Stimulated activated CD8-positive, alpha-beta memory T cell treated with anti-CD3 and anti-CD28 coated beads, Interleukin-12 subunit alpha, Interleukin-12 subunit beta, amount 100 ng/mL, for 24 hours (primary cell): ENCODE measurements at regions not wholly inside any gene's neighbourhood (a gene's known extent, or its start where the extent isn't known, plus 50 kb on each side); places are given as distances from the start of the nearest gene placed in this dataset.

ENCODE experiments used
- DNase-seq: peaks from one replicate; pipeline ENCODE4 v3.0.0-alpha.2; 2020; ENCODE audit errors: extremely low read depth

DNA sequence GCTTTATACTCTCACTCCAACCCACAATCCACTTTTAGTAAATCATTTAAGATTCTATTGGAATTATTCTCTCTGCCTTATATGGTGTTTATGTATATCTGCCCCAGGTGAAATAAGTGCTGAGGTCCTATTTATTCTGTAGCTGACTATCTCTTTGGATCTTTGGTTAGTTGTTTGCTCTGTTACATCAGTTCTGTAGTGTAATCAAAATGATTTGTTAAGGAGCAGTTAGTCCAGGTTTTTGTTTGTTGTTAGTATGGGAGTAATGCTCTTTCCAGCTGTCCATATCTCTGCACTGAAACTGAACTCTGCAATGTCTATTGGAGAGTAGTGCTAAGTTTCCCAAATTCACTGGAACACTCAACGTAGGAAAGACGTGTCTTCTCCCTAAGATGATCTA, 615.8 kb downstream of the SNAPC1 start:
- DNase-seq: no peak

DNA sequence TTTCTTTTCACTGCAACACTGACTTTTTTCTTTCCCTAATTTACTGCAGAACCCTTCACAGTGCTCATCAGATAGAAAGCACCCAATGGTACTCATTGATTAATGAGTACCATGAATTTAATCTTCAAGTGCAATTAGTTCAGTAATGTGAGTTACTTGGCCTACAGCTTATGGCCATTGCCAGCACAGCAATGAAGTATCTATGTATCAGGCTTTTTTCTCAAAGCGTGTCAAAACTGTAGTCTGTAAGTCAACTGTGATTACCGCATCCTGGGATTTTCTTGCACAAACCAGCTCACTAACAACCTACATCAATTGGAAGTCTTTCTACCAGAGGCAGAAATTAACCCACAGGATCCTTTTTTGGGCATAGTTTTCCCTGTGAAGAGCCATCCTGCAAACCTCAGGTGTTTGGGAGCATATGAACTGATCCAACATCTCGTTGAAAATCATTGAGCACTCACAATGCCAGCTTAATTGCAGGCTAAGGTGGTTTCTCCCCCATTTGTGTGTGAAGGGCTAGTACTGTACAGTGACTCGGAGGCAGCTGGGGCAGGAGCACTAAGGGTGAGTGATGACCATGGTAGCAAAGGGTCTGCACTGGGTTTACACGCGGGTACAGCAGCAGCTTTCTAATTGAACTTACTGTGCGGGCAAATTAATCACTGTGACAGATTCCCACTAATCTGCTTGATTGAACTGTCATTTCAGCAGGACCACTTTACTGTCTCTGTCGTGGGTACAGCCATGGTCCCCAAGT, 619.3 kb downstream of the SNAPC1 start:
- no peak for DNase-seq

DNA sequence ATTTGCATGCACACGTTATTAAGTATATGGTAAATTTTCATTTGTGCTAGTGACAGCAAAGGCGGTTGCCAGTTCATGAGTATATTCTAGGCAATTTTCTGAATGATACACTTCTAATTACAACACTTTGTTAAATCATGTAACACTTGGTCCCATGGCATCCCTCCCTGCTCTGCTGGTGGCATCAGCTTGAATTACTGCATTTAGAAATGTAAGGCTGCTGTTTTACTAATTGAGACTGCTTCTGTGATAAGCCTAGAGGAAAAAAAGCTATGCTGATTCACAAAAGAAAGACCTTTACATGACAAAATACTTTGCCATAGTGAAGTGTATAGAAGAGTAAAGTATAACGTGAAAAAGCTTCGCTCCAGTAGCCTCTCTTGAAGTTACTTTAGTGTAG, 636.1 kb downstream of the KCNH5 start:
- no peak for DNase-seq

DNA sequence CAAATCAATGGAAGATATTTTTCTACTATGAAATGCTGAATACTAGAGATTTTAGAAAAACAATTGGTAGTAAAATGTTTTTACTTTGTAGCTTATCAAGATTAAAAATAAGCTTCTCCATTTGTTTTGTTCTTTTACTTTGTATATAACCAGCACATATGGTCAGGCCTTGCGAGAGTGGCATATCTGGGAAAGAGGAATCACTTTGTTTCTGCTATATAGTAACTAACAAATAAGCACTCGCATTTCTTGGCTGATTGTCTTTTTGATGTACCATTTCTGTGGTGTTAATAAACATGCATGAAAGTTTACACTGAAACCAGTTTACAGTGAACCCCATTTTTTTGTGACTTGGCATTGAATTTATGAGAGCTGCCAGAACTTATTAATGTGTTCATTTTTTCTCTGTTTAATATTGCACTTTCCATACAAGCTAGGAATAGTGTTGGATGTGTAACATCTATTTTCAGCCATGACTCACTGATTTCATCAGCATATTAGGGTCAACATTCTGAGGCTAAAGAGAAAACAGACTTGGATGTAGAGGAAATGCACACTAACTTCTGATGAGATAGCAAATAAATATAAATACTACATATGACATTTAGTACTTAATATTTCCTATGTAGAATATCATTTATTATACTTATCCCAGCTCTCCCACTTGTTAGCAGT, 635.5 kb downstream of the KCNH5 start:
- no peak for DNase-seq

DNA sequence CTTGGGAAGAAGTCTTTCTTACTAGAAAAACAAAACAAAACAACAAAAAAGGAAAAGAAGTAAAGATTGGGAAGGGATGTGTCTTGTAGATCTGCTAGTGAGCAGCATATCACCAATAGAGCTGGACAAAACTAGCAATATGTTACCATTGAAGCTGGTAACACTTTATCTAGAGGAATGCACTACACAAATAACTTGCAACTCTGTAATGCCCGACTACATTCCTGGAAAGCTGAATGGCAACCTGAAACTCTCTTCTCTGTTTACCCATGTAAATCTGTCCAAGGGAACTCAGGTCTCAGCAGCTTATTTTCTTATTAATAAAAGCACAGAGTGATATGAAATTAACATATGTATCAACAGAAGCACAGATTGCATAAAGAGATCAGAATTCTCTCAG, 624.4 kb downstream of the KCNH5 start:
- DNase-seq: no peak

DNA sequence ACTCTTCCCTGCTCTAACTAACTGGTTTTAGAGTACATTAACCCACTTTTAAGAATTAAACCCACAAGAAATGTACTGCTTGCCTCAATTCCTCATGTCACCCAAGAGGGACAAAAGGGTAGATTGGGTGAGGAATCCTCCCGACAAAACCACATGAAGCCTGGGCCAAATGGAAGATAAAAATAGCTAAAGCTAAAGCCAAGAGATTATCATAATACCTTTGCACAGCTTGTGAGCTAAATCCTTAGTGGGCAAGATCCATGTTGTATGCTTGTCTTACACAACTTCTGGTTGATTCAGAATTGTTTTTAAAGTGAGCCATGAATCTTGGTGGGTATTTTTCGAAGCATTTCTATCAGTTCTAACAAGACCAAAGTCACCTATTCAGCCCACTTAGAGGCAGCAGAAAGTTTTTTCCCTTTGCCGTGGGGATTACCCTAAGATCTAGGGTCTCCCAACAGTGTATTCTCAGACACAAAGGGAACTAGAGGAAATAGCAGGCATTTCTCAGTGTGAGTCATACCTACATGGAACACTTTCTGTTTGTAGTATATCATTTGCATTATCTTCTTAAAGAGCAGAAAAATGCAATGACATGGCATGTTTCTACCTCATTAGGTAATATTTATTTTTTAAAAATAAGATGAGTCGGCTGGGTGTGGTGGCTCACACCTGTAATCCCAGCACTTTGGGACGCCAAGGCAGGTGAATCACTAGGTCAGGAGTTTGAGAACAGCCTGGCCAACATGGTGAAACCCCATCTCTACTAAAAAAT, 616.6 kb downstream of the KCNH5 start:
- DNase-seq: no peak

DNA sequence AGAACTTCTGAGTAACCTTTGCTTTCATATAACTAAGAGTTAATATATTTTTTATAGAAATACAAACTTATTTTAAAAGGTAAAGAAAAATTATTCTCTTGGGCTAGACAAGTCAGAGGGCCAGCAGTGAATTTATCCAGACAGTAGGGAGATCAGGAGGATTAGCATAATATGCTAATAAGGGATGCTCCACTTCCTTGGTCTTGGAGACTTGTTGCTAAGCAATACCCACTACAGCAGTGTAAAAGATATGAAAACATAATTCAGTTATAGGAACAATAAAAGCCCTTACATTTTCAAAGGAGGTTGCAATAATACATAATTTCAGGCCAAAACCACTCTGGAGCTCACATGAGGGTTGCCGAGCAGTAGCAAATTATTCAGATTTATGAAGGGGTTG, 615.6 kb downstream of the KCNH5 start:
- DNase-seq: no peak

DNA sequence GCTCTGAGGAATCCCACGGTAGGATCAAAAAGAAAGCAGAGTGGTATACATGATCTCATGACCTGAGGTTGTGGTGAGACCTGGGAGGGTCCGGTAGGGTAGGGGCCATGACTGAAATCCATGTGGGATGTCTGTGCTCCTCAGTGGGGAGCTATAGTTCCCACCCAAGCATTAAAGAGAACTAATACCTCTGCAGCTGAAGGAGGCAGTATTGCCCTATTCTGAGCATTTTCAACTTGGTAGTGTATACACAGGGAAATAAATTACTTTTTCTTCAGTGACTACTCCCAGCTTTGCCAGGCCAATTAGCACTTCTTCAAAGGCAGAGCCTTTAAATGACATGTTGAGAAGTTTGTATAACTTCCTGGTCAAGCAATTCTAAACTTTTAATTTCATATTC, 613.8 kb downstream of the KCNH5 start:
- DNase-seq: no peak

DNA sequence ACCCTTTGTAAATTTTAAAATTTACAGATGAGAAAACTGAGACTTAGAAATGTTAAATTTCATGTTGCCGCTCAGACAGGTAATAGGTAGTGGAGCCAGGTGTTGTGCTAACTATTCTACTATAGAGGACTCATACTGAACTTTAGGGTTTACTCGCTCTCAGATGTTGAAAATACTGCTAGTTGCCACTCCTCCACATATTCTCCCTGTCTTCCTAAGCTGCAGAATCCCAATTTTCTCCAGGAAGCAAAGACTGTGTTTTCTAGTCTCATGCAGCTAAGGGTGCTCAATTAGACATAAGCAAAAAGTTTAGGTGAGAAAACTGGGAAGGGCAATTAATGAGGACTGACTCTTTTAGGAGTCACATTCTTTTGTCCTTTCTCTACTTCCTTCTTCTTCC, 612.3 kb downstream of the KCNH5 start:
- DNase-seq: no peak

DNA sequence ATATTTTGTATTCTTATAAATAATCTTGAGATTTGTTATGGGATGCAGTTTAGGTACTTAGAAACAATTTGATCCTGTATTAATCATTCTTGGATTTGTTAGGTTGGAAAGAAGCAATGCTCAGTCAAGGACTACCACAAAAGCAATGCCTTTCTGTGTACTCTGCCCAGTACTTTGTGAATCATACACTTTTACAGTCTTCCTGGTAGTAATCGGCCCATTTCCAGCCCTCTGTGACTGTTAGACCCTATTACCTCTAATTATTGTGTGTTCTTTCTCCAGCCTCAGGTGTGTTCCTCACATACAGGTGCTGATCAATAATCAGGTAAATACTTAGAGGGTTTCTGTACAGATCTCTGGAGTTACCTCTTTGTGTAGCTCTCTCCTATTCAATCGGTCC, 609.0 kb downstream of the KCNH5 start:
- no peak for DNase-seq

DNA sequence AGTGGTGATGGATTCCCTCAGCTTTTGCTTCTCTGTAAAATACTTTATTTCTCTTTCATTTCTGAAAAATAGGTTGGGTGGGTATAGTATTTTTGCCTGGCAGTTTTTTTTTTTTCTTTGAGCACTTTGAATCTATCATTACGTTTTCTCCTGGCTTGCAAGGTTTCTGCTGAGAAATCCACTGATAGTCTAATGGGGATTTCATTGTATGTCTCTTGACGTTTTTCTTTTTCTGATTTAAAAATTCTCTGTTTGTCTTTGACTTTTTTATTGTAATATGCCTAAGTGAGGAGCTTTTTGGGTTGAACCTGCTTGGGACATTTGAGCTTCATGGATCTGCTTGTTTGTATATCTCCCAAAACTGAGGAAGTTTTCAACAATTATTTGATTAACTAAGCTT, 606.0 kb downstream of the KCNH5 start:
- DNase-seq: no peak

DNA sequence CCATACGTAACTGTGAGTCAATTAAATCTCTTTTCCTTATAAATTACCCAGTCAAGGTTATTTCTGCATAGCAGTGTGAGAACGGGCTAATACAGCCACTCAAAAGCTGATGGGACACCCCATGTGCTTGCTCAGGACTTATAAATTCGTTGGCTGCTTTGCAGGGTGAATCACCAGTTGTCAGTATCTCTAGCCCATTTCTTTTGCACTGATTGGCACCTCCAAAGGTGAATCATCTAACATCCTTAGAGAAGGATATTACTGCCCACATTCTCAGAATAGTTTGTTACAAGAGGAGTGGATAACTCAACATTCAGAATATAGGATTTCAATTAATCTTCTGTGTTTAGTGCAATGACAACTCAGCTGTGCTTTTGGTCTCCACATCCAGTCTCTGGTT, 601.5 kb downstream of the KCNH5 start:
- DNase-seq: no peak

DNA sequence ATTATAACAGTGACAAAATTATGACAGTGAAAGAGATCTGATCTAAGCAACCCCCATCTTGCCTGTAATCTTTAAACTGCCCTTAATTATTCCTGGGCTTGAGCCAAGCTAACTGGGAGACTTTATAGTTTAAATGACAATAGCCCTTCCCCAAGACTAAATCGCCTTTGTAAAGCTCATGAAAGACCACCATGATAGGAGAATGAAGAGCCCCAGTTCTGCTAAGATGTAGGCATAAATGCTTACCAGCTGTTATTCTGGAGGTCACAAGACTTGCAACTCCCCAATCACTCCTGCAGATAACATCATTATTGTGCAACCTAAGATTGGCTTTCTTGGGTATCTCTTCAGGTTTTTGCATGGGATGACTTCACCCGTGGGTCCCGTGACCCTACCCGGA, 599.7 kb downstream of the KCNH5 start:
- no peak for DNase-seq

DNA sequence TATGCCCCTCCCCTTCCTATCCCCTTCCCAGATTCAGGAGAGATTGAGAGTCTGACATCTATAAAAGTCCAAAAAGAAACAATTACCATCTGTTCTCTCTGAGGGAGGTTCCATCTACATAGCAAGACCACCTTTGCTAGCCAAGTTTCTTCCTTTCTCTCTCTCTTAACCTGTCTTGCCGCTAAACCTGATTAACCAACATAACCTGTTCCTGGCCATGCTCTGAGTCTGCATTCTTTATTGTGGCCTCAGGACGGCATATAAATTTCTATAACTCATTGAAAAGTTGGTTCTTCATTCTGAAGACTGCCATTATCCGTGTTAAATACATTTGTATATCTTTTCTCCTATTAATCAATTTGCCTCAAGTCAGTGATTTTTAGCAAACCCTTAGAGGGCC, 594.0 kb downstream of the KCNH5 start:
- DNase-seq: no peak

DNA sequence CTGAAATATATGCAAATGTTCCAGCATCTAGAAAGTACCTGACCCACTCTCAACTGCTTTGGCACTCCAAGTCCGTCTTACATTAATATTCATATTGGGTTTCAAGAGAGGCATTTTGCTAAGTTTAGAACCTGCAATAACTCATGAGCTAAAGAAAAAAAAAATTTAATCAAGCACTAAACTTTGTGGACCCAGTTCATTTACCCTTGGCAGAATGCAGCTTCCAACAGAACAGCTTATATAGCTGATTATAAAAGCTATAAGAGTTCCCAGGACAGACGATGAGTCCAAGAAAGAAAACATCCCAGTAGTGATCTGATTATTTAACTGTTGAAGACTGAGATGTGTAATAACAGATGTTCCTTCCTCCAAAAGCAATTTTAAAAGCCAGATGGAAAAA, 592.0 kb downstream of the KCNH5 start:
- no peak for DNase-seq

DNA sequence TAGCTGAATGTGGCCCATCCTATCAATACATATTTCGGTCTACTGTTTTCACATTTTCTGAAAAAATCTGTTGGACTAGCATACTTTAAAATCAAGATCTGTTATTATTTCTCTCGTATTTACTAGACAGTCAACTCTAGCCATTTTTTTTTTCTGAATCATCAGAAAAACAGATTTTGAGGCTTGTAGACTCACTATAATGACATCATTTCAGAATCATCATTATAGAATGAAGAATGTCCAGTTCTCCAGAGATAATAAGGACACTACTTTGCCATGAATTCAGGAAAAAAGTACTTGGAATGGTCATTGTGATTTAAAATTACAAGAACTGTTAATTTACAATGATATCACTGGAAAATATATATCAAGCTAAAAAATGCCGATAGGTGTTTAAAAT, 589.8 kb downstream of the KCNH5 start:
- no peak for DNase-seq

DNA sequence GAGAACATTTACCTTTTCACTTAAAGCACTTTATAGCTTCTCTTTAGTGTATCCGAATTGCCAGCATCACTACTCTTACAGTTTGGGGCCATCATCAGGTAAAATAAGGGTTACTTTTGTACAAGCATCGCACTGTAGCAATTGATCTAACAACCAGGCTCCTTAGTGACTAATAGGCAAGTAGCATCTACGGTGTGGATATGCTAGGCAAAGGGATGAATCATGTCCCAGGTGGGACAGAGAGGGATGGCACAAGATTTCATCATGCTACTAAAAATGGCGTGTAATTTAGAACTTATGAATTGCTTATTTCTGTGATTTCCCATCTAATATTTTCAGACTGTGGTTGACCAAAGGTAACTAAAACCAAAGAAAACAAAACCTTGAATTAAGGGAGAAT, 582.3 kb downstream of the KCNH5 start:
- DNase-seq: no peak

DNA sequence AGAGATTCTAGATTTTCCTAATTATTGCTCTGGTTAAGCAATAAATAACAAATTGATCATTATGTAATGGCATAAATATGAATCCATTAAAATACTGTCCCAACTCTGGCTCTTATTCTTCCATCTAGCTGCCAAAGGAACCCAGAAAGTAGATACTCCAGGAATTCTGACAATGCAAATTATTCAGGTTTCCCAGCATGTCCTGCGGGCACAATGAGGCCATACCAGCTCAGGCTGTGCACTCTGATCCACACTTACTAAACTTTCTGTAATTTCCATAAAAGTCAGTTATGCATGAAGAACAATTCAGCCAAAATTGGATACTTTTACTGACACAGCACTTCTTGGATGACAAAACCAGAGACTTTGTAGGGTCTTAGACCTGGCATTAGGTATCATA, 576.3 kb downstream of the KCNH5 start:
- DNase-seq: no peak

DNA sequence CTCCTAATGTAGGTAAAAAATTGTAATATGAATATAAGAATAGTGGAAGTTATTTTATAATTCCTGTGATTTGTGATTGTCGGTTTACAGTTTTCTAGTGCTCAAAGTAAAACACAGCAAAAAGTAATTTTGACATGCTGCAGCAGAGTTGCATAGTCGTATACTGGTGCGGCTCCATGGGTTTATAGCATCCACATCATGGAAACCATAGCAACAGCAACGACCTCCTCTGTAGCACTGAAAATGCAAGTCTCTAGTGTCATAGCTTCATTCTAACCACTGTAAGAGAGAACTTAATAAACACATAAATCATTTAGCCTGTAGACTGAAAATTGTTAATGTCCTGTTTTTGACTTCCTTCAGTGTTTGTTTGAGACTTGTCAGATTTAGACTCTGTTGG, 574.3 kb downstream of the KCNH5 start:
- no peak for DNase-seq

DNA sequence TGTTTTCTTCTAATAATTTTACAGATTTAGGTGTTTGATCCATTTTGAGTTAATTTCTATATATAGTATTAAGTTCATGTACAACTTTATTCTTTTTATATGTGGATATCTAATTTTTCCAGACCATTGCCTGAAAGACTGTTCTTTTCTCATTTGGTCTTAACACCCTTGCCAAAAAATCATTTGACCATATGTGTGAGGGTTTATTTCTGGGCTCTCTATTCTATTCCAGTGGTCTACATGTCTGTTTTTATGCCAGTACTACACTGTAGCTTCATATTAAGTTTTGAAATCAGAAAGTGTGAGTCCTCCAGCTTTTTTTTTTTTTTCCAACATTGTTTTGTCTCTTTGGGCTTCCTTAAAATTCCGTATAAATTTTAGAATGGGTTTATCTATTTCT, 554.1 kb downstream of the KCNH5 start:
- no peak for DNase-seq

DNA sequence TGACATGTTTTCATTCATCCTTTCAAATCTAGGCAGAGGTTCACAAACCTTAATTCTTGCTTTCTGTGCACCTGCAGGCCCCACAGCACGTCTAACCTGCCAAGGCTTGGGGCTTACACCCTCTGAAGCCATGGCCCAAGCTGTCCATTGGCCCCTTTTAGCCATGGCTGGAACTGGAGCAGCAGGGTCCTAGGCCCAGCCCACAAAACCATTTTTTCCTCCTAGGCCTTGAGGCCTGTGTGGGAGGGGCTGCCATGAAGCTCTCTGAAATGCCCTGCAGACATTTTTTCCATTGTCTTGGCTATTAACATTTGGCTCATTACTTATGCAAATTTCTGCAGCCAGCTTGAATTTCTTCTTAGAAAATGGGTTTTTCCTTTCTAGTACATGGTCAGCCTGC, 547.5 kb downstream of the KCNH5 start:
- DNase-seq: no peak

DNA sequence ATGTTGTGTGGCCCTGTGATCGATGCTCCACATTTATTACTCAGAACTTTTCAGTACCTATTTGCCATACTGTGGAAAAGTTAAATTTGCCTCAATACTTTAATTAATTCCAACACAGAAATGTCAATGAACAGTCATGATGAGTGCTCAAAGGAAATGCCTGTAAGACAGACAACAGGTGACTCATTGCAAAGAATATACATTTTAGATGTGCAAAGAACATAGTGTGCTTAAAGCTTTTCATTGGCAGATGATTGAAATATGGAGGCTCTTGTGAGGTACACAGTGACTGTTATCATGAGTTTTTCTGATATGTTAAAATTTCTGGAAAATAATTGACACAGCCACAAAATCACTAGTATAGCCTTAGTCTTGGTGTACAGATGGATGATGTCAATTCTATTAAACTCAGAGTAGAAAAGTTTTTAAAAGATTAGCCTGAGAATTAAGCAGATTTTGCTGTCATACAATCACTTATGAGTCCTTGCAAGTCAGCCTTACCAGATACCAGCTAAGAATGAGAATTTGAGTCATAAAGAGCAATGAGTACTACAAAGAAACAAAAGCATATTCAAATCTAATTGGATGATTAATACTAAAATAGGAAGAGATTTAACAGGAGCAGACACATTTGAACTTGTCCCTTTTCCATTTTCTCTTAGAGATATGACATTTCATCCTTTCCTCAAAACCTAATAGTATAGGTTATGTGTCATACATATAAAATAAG, 544.1 kb downstream of the KCNH5 start:
- no peak for DNase-seq
